HepG2 (cell line): ENCODE measurements at regions not wholly inside any gene's neighbourhood (a gene's known extent, or its start where the extent isn't known, plus 50 kb on each side); places are given as distances from the start of the nearest gene placed in this dataset.

Experiments used
- ATAC-seq: fragments of 200-7000 bp; cut with Tn5 transposase; 3 replicates; pipeline ENCODE4 v1.9.1; 2020; ENCODE audit warnings: mild to moderate bottlenecking, moderate library complexity
- BruUV-seq: library from RNA; stranded (reverse); fragments of 400-500 nt; replicated peaks from 2 replicates; lab custom pipeline; 2021; lab: Mats Ljungman, UMichigan
- CTCF ChIA-PET: fragments of 300-600 bp; formaldehyde crosslinking; extraction: SDS; loops from one replicate; lab custom pipeline; 2021; ENCODE audit warnings: low total read pairs, inconsistent platforms, low intra/inter-chr PET ratio; lab: Yijun Ruan, JAX
- POLR2A ChIA-PET: fragments of 350-600 bp; sonication (Branson Sonifier 250); formaldehyde crosslinking; loops from one replicate; lab custom pipeline; 2020; ENCODE audit warnings: antibody characterized with exemption, inconsistent platforms; lab: Yijun Ruan, JAX
- DNase-seq: peaks from one replicate; pipeline ENCODE4 v3.0.0-alpha.2; 2015; ENCODE audit warnings: low spot score
- FAIRE-seq: peaks from 3 replicates; lab custom pipeline; 2011; peaks lifted over from hg19 to GRCh38; lab: Jason Lieb, UNC
- H2AFZ ChIP-seq: one replicate; pipeline ENCODE4 v1.6.1; 2011; ENCODE audit warnings: low read length, inconsistent platforms
- H3K27ac ChIP-seq: fragments of 300-600 bp; 3 replicates; pipeline ENCODE4 v1.8.0; 2011; ENCODE audit warnings: mixed run types, mild to moderate bottlenecking, mixed read lengths, low read length, inconsistent platforms; ENCODE audit not compliant: insufficient read depth; ENCODE audit errors: extremely low read length
- H3K27me3 ChIP-seq, 2 experiments: fragments of 200-600 bp in 1 of 2; 2 replicates in 1 of 2; 3 replicates in 1 of 2; pipeline versions ENCODE4 v1.6.0 to v1.8.0; 2011; ENCODE audit warnings: low read length in 2 of 2, mild to moderate bottlenecking in 2 of 2, moderate library complexity in 2 of 2, inconsistent platforms in 1 of 2; ENCODE audit not compliant: insufficient read depth in 2 of 2, control insufficient read depth in 1 of 2
- H3K36me3 ChIP-seq, 2 experiments: fragments of 200-600 bp in 1 of 2; replicated peaks in 1 of 2; 2 replicates in 1 of 2; 3 replicates in 1 of 2; pipeline versions ENCODE4 v1.5.1 to v1.8.0; 2011; ENCODE audit warnings: low read length in 2 of 2, inconsistent platforms in 1 of 2; ENCODE audit not compliant: insufficient read depth in 2 of 2, control insufficient read depth in 1 of 2
- H3K4me1 ChIP-seq: 2 replicates; pipeline ENCODE4 v1.5.1; 2012; ENCODE audit warnings: low read length, inconsistent platforms; ENCODE audit not compliant: insufficient read depth
- H3K4me2 ChIP-seq: 2 replicates; pipeline ENCODE4 v1.6.0; 2011; ENCODE audit warnings: low read depth, low read length, inconsistent platforms
- H3K4me3 ChIP-seq, 3 experiments: fragments of 200-600 bp in 1 of 3; sonication (generic), shearing (Covaris generic) in 1 of 3; replicated peaks in 1 of 3; 2 replicates each; pipeline ENCODE4 v1.5.1; 2011 to 2016; ENCODE audit warnings: low read length in 3 of 3, inconsistent platforms in 2 of 3, low read depth in 2 of 3, mild to moderate bottlenecking in 2 of 3, control low read depth in 1 of 3, mixed read lengths in 1 of 3; ENCODE audit not compliant: insufficient read depth in 1 of 3
- H3K79me2 ChIP-seq: one replicate; pipeline ENCODE4 v1.6.1; 2011; ENCODE audit warnings: low read length, inconsistent platforms; ENCODE audit not compliant: insufficient read depth
- H3K9ac ChIP-seq: 2 replicates; pipeline ENCODE4 v1.6.0; 2011; ENCODE audit warnings: mild to moderate bottlenecking, low read depth, low read length, inconsistent platforms; ENCODE audit not compliant: insufficient read depth
- H3K9me3 ChIP-seq: 2 replicates; pipeline ENCODE4 v1.5.1; 2012; ENCODE audit warnings: mild to moderate bottlenecking, low read length
- H4K20me1 ChIP-seq: 2 replicates; pipeline ENCODE4 v1.6.0; 2011; ENCODE audit warnings: inconsistent platforms, mild to moderate bottlenecking, low read length, moderate library complexity; ENCODE audit not compliant: insufficient read depth
- CREM ChIP-seq, 2 experiments: sonication (generic) in 1 of 2; formaldehyde crosslinking in 1 of 2; IDR thresholded peaks; 2 replicates each; pipeline versions ENCODE4 v1.4.0 to v1.6.1; 2016 to 2020; ENCODE audit warnings: antibody characterized with exemption in 1 of 2, mild to moderate bottlenecking in 1 of 2, missing genetic modification reagents in 1 of 2
- DMAP1 ChIP-seq: IDR thresholded peaks from 2 replicates; pipeline ENCODE4 v1.6.1; 2016
- MAFK ChIP-seq, 2 experiments: IDR thresholded peaks in 1 of 2; conservative IDR thresholded peaks in 1 of 2; 2 replicates each; pipeline ENCODE4 v1.6.1; 2011; ENCODE audit warnings: improper control_type of control experiment in 2 of 2, low read length in 2 of 2
- MAZ ChIP-seq, 2 experiments: sonication (generic) in 1 of 2; formaldehyde crosslinking in 1 of 2; IDR thresholded peaks; 2 replicates each; pipeline versions ENCODE4 v1.5.0 to v1.6.1; 2012 to 2020; ENCODE audit warnings: low read depth in 2 of 2, mild to moderate bottlenecking in 2 of 2, borderline replicate concordance in 1 of 2, improper control_type of control experiment in 1 of 2, low read length in 1 of 2, missing genetic modification reagents in 1 of 2, moderate library complexity in 1 of 2
- MXD4 ChIP-seq: IDR thresholded peaks from 2 replicates; pipeline ENCODE4 v1.6.1; 2016; ENCODE audit warnings: mild to moderate bottlenecking, missing biosample characterization, missing genetic modification reagents
- NR2F6 ChIP-seq, 2 experiments: IDR thresholded peaks; 2 replicates each; pipeline ENCODE4 v1.6.1; 2016; ENCODE audit warnings: antibody characterized with exemption in 1 of 2, mild to moderate bottlenecking in 1 of 2
- PHF20 ChIP-seq: sonication (generic); formaldehyde crosslinking; IDR thresholded peaks from 2 replicates; pipeline ENCODE4 v1.5.0; 2020; ENCODE audit warnings: mild to moderate bottlenecking, missing genetic modification reagents
- SMAD3 ChIP-seq: sonication (generic); formaldehyde crosslinking; IDR thresholded peaks from 2 replicates; pipeline ENCODE4 v1.4.0; 2020; ENCODE audit warnings: missing genetic modification reagents
- SRSF4 ChIP-seq: fragments of 200-400 bp; formaldehyde crosslinking; IDR thresholded peaks from one replicate; pipeline ENCODE4 v1.6.1; 2018; ENCODE audit warnings: mild to moderate bottlenecking, low read depth, low read length, moderate library complexity; ENCODE audit not compliant: poor library complexity, severe bottlenecking
- TOPORS ChIP-seq: sonication (generic); formaldehyde crosslinking; IDR thresholded peaks from 2 replicates; pipeline ENCODE4 v1.8.0; 2023; ENCODE audit warnings: mild to moderate bottlenecking, missing genetic modification reagents
- TSC22D2 ChIP-seq: sonication (generic); formaldehyde crosslinking; IDR thresholded peaks from 2 replicates; pipeline ENCODE4 v1.5.1; 2020; ENCODE audit warnings: missing genetic modification reagents, mild to moderate bottlenecking, borderline replicate concordance
- ZBTB38 ChIP-seq: sonication (generic); formaldehyde crosslinking; IDR thresholded peaks from 2 replicates; pipeline ENCODE4 v1.5.1; 2020; ENCODE audit warnings: mild to moderate bottlenecking, missing genetic modification reagents
- ZNF101 ChIP-seq: sonication (generic); formaldehyde crosslinking; IDR thresholded peaks from 2 replicates; pipeline ENCODE4 v1.4.0; 2020; ENCODE audit warnings: mild to moderate bottlenecking, low read depth, missing genetic modification reagents, borderline replicate concordance
- ZNF317 ChIP-seq: sonication (generic); formaldehyde crosslinking; IDR thresholded peaks from 2 replicates; pipeline ENCODE4 v1.5.0; 2020; ENCODE audit warnings: mild to moderate bottlenecking, missing genetic modification reagents
- ZNF441 ChIP-seq: sonication (generic); formaldehyde crosslinking; IDR thresholded peaks from 2 replicates; pipeline ENCODE4 v1.7.0; 2021; ENCODE audit warnings: missing genetic modification reagents, borderline replicate concordance
- ZNF737 ChIP-seq: sonication (generic); formaldehyde crosslinking; IDR thresholded peaks from 2 replicates; pipeline ENCODE4 v1.5.0; 2020; ENCODE audit warnings: missing genetic modification reagents, mild to moderate bottlenecking, borderline replicate concordance
- WGBS: methylation state at CpG from one replicate; pipeline ENCODE4 v1.1.6; 2017; ENCODE audit warnings: low lambda C conversion rate; 5-methylcytosine and 5-hydroxymethylcytosine counted together
- in situ Hi-C: cut with HindIII; loops from 2 replicates; pipeline ENCODE4 v1.10.0; 2017; ENCODE audit warnings: low pct_unique_long_range_greater_than_20kb; ENCODE audit not compliant: extremely low pct_ligation_motif_present
- intact Hi-C: fragments of 100-400 bp; cut with micrococcal nuclease; formaldehyde crosslinking; loops from one replicate; pipeline ENCODE4 v1.10.0; 2022; ENCODE audit not compliant: unreplicated experiment
- TF ChIP-seq, protein P1 (sequence below): sonication (generic); formaldehyde crosslinking; IDR thresholded peaks from 2 replicates; pipeline ENCODE4 v1.4.0; 2020; ENCODE audit warnings: mild to moderate bottlenecking, missing genetic modification reagents
- TF ChIP-seq, protein P2 (sequence below): sonication (generic); formaldehyde crosslinking; conservative IDR thresholded peaks from 2 replicates; pipeline ENCODE4 v1.8.0; 2022; ENCODE audit warnings: mild to moderate bottlenecking, moderate library complexity, missing genetic modification reagents
- TF ChIP-seq, protein P3 (sequence below): sonication (generic); formaldehyde crosslinking; IDR thresholded peaks from 2 replicates; pipeline ENCODE4 v1.9.0; 2022; ENCODE audit warnings: low read depth, missing genetic modification reagents
- TF ChIP-seq, protein P4 (sequence below): sonication (generic); formaldehyde crosslinking; IDR thresholded peaks from 2 replicates; pipeline ENCODE4 v1.8.0; 2022; ENCODE audit warnings: missing genetic modification reagents, mild to moderate bottlenecking, moderate library complexity, borderline replicate concordance

GRCh38 chr11:19597876-19598275, 114.8 kb upstream of the NAV2 start:
- no peaks in the 10 kb centered on the region for H3K9me3 ChIP-seq
- in situ Hi-C loops (no loop called here), intact Hi-C loops (no loop called here)
- TF ChIP-seq, protein P1, sequence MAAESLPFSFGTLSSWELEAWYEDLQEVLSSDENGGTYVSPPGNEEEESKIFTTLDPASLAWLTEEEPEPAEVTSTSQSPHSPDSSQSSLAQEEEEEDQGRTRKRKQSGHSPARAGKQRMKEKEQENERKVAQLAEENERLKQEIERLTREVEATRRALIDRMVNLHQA (CRISPR knock-in tag): no peak
- TF ChIP-seq SMAD3 (CRISPR knock-in tag) (no peak), ZNF737 (CRISPR knock-in tag) (no peak), TSC22D2 (no peak), ZNF317 (CRISPR knock-in tag) (no peak), DMAP1 (no peak), ZNF441 (no peak), ZNF101 (no peak), SRSF4 (no peak), MAFK (conservative IDR thresholded peaks at IDR 0.05 in 1 of 2, IDR thresholded peaks at IDR 0.05 in 1 of 2; ENCODE audit: low read length in 2 of 2) (no peak), MAZ (IDR thresholded peaks at IDR 0.05; ENCODE audit: borderline replicate concordance, low read depth, low read length) (no peak), MAZ (CRISPR knock-in tag; IDR thresholded peaks at IDR 0.05; ENCODE audit: low read depth) (no peak), ZBTB38 (no peak), PHF20 (no peak), MXD4 (CRISPR knock-in tag) (no peak), NR2F6 (IDR thresholded peaks at IDR 0.05) (no peak), NR2F6 (CRISPR knock-in tag; IDR thresholded peaks at IDR 0.05) (no peak), TOPORS (no peak), CREM (IDR thresholded peaks at IDR 0.05) (no peak), CREM (CRISPR knock-in tag; IDR thresholded peaks at IDR 0.05) (no peak)
- TF ChIP-seq, protein P2, sequence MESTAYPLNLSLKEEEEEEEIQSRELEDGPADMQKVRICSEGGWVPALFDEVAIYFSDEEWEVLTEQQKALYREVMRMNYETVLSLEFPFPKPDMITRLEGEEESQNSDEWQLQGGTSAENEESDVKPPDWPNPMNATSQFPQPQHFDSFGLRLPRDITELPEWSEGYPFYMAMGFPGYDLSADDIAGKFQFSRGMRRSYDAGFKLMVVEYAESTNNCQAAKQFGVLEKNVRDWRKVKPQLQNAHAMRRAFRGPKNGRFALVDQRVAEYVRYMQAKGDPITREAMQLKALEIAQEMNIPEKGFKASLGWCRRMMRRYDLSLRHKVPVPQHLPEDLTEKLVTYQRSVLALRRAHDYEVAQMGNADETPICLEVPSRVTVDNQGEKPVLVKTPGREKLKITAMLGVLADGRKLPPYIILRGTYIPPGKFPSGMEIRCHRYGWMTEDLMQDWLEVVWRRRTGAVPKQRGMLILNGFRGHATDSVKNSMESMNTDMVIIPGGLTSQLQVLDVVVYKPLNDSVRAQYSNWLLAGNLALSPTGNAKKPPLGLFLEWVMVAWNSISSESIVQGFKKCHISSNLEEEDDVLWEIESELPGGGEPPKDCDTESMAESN (CRISPR knock-in tag): no peak
- TF ChIP-seq, protein P3, sequence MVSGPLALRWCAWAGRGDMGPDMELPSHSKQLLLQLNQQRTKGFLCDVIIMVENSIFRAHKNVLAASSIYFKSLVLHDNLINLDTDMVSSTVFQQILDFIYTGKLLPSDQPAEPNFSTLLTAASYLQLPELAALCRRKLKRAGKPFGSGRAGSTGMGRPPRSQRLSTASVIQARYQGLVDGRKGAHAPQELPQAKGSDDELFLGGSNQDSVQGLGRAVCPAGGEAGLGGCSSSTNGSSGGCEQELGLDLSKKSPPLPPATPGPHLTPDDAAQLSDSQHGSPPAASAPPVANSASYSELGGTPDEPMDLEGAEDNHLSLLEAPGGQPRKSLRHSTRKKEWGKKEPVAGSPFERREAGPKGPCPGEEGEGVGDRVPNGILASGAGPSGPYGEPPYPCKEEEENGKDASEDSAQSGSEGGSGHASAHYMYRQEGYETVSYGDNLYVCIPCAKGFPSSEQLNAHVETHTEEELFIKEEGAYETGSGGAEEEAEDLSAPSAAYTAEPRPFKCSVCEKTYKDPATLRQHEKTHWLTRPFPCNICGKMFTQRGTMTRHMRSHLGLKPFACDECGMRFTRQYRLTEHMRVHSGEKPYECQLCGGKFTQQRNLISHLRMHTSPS (CRISPR knock-in tag): no peak
- TF ChIP-seq, protein P4, sequence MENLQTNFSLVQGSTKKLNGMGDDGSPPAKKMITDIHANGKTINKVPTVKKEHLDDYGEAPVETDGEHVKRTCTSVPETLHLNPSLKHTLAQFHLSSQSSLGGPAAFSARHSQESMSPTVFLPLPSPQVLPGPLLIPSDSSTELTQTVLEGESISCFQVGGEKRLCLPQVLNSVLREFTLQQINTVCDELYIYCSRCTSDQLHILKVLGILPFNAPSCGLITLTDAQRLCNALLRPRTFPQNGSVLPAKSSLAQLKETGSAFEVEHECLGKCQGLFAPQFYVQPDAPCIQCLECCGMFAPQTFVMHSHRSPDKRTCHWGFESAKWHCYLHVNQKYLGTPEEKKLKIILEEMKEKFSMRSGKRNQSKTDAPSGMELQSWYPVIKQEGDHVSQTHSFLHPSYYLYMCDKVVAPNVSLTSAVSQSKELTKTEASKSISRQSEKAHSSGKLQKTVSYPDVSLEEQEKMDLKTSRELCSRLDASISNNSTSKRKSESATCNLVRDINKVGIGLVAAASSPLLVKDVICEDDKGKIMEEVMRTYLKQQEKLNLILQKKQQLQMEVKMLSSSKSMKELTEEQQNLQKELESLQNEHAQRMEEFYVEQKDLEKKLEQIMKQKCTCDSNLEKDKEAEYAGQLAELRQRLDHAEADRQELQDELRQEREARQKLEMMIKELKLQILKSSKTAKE: no peak
- BruUV-seq: no TSS peak
- H3K27ac ChIP-seq: no peak overlapping the region
- H3K27me3 ChIP-seq: peaks cover 0 to 8% of the 10 kb centered on the region in 2 experiments; a peak in 1 of 5 replicates
- H3K36me3 ChIP-seq: no peaks in the 10 kb centered on the region
- H3K4me3 ChIP-seq: no peak overlapping the region
- no peaks in the 10 kb centered on the region for H4K20me1 ChIP-seq
- H3K4me2 ChIP-seq: no peak overlapping the region
- H3K79me2 ChIP-seq: no peaks in the 10 kb centered on the region
- POLR2A ChIA-PET: no interaction called here
- ATAC-seq (no peak), FAIRE-seq (no peak), DNase-seq (no peak)
- no CpG with 5 or more reads among the region's 5 CpGs for WGBS
- no peak overlapping the region for H3K9ac ChIP-seq
- H3K4me1 ChIP-seq: peaks cover 2% of the 10 kb centered on the region; the same call in 1 of the 2 replicates
- no peak overlapping the region for H2AFZ ChIP-seq
- CTCF ChIA-PET: no interaction called here
